NCI-H2171 treated with DMSO at 0.1 percent for 48 hours (cell line): ENCODE measurements at regions not wholly inside any gene's neighbourhood (a gene's known extent, or its start where the extent isn't known, plus 50 kb on each side); places are given as distances from the start of the nearest gene placed in this dataset.
"Not testable (repeated sequence)": the region's sequence is repeated elsewhere in the genome, so short reads cannot be mapped to it uniquely, and the experiment has no call there.

Experiments used
- DNase-seq: peaks from one replicate; lab custom pipeline; 2025; lab: John Stamatoyannopoulos, UW

DNA sequence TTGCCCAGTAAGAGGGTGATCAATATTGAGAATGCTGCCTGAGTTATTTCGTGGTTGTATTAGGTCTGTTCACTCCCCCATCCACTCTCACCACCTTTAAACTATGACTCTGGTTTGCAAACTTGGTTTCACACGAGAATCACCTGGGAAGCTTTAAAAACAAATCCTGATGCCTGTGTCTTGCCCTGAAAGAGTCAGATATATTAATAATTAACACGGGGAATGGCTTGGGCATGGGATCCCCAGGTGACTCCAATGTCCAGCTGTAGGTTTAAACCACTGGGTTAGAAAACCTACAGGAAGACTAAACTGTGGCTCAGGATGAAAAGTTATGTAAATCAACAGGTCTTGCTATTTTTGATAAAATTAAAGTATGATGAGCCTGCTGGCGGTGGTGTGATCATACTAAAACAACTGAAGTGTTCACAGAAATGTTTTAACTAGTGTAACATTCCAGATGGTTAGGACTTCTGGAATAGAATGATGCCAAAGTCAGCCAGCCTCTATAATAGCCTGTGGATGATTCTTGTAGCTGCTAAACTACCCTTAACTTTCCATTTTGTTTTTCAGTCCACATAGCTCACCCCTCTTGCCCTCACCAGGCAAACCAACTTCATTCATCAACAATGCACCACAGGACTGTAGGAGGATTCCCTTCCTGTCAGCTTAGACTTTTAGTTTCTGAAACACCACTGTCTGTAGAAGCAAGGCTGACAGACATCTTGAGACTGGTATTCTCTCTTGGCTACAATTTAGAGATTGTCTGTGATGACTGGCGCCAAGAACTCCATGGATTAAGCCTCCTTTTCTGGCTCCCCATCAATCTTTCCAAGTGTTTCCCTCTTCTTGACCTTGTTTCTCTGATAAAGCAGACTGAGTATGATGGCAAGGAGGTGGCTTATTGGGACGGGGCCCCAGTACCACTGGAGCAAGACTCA is 119.1 kb upstream of the ADAMTS9 start:
- DNase-seq: no peak

DNA sequence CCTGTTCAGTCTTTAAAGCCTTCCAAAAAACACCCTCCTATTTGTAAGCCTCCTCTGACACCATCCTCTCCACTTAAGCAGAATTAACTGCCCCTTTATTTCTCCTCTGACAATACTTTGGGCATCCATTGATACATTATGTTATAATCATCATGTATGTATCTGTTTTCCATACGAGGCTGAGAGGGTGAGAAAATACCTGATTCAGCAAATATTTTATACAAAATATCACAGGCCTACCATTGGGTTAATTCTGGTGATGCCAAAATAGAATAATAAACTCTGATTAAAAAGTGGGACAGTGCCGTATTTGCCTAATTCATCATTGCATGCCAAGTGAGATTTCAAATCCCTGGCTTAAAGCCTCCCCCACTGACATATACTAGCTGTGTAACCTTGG is 118.2 kb upstream of the ADAMTS9 start:
- DNase-seq: no peak

DNA sequence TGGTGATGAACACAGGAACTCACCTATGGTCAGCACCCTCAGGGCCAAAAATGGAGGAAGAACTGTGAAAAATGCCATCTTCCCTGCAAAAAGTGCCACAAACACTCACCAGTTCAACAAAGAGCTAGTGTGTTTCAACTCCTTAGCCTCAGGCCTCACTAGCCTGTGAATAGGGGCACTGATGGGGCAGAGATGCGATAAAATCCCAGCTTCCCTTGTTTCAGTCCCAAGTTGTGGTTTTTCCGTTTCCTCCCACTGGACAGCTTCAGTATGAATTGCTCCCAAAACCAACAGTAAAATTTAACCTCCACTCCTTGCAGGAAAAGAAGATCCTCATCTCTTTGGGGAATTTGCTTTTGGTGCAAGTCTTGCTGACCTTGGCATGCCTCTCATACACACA is 117.4 kb upstream of the ADAMTS9 start:
- no peak for DNase-seq

DNA sequence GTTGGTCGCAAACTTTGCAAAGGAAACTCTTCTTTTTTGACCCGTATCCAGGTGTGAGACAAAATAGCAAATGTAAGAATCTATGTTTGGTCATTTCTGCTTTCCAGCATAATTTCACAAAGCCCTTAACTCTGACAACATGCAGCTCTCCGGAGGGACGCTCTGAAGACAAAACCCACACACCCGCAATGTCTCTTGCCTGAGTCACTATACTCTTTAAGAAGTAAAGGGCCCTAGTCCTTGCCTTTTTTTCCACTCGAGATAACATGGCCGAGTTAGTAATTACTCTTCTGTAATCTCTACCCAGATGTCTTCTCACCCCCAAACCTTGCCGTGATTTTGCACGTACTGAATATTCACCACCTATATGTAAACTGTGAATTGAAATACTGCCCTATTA is 115.7 kb upstream of the ADAMTS9 start:
- DNase-seq: no peak

DNA sequence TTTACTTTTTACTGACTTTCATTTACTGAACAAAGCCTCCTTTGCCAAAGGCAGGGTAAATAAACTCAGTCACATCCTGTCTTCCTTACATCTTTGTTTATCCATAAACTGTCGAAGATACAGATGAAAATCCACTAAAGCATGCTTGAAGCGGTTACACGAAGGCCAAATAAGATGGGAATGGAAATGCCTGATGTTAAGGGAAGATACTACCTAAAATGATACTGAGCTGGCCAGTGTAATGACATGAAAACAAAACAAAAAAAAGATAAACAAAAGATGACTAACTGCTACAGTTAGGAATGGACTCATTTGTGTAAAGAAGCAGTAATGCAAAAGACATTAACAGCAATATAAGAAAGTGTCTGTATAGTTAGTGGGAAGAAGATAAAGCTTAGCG is 114.7 kb upstream of the ADAMTS9 start:
- no peak for DNase-seq

DNA sequence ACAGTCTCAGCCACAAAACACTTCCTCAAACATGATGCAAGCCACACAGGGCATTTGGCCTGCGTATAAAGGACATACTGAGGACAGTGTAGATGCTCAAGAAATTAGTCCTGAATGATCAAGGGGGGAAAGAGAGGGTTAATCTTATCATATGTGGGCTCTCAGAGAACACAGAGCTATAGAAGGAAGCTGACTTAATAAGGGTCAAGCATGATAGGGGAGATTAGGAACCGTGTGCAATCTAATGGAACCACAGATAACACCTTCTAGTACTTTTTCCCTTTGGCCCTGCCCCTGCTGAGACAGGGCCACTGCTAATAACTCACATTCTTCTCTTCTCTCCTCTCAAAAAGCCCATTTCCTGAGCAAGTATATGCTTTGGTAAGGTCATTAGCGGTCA is 114.1 kb upstream of the ADAMTS9 start:
- no peak for DNase-seq

DNA sequence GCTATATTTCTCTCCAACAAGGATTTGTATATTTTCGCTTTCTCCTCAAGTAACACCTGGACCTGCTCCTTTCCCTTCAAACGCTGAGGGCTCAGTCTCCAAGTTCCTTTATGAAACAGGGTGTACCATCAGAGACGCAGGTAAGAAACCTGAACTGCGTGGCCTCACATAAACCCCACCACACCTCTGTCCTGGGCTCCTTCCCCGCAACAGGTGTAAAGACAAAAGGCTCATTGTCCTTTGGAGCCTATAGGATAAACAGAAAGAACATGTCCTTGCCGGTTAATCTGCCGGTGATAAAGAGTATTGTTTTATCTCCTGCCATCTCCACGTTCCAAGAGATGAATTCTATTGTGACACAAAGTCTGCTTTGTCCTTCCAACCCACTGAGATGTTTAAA is 111.8 kb upstream of the ADAMTS9 start:
- DNase-seq: no peak

DNA sequence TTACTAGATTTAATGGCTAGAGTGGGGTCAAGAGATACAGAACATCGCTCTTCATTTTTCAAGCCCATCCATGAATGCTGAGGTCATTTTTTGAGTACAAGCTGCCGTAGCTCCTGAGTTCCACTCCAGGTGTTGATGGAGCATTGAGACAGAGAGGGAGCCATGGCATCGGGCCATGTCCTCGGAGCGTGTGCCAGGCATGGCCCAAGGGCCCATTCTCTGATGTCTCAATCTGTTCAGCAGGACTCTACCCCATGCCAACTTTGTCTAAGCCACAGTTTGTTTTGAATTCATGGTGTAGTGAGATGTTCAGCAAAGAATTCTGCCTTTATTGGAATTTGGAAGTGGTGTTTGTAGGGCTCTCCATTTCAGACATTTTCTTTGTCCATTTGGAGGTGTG is 110.5 kb upstream of the ADAMTS9 start:
- DNase-seq: no peak

DNA sequence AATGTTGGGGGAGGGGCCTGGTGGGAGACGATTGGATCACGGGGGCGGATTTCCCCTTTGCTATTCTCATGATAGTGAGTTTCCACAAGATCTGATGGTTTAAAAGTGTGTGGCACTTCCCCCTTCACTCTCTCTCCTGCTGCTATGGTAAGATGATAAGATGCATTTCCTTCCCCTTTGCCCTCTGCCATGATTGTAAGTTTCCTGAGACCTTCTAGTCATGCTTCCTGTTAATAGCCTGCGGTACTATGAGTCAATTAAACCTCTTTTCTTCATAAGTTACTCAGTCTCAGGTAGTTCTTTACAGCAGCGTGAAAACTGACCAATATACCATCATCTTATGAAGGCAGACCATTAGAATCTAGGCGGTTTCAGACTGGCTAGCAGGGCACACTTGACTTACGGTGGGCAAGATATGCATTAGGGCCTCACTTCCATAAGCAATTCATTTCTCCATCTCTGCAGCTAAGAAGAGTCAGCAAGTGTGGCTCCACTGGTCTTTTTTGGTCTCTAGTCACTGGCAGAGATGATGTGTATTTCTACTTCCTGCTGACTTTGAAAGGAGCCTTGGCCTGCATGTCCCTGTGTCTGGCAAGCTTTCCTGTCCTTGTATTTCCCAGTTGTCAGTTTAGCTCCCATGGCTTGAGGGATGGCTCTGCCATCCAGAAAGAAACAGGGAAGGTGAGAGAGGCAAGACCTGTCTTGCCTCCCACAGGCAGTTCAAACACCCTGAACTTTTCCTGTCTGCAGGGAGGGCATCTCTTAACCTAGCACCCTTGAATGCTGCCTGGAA is 109.0 kb upstream of the ADAMTS9 start:
- no peak for DNase-seq

DNA sequence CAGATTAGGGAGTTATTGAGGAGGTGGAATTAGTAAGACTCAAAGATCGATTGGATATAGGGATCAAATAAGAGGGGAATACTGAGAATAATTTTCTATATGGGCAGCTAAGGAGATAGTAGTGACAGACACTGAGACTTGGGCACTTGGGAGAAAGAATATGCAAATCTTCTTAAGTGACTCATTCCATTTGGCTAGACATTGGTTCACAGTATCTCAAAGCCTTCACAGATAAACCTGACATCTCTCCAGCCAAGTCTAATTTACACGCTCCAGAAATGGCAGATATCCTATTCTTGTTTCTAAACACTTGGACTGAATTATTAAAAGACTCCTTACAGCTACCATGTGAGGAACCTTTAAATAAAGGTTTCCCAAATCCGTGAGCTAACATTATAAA is 104.6 kb upstream of the ADAMTS9 start:
- no peak for DNase-seq

DNA sequence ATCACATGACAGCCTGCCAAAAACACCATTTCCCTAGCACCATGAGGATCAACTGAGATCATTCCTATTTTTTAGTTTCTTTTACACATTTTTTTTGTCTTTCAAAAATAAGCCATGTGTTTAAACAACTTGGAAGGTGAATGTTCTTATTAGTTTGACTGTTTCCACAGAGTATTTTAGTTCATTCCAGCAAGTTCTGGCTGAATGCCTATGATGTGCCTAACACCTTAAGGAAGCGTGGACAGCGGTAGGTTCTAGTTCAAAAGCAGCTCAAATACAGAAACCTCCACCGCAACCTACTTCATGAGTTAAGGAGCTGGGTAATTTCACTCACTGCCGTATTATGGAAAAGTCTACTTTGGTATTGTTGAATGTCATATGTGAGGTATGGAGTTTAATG is 101.3 kb upstream of the ADAMTS9 start:
- no peak for DNase-seq

DNA sequence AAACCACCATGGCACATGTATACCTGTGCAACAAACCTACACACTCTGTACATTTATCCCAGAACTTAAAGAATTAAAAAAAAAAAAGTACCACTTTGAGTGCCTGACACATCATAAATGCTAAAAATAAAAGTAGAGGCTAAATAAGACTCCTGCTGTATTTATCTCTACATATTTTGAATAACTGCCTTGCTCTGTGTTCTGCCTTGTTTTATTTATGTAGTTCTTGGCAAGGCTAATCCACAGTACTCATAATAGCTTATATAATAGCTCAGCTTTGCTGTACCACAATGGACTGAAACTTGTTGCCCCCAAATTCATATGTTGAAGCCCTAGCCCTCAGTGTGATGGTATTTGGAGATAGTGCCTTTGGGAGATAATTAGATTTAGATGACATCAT is 95.4 kb upstream of the ADAMTS9 start:
- DNase-seq: no peak

DNA sequence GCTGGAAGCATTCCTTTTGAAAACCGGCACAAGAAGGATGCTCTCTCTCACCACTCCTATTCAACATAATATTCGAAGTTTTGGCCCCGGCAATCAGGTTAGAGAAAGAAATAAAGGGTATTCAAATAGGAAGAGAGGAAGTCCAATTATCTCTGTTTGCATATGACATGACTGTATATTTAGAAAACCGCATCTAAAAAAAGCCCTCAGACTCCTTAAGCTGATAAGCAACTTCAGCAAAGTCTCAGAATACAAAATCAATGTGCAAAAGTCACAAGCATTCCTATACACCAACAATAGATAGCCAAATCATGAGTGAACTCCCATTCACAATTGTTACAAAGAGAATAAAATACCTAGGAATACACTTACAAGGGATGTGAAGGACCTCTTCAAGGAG is 93.1 kb upstream of the ADAMTS9 start:
- DNase-seq: not testable (repeated sequence)

DNA sequence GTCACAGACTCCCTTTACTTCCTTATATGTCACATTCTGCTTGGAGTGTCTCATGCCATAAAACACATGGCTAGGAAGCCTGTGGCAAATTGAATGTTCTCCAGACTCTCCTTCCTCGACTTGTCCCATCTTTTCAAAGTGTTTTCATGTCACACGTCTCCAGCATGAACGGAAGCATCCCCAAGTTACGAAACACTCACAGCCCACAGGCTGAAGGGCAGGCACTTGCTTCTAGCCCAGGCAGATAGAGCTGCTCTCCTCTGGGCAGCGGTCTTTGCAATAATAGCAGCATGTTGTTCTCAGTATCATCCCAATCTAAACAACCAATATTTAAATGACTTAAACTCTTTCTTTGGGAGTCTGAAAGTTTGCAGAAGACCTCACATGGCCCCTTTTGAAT is 85.3 kb upstream of the ADAMTS9 start:
- no peak for DNase-seq

DNA sequence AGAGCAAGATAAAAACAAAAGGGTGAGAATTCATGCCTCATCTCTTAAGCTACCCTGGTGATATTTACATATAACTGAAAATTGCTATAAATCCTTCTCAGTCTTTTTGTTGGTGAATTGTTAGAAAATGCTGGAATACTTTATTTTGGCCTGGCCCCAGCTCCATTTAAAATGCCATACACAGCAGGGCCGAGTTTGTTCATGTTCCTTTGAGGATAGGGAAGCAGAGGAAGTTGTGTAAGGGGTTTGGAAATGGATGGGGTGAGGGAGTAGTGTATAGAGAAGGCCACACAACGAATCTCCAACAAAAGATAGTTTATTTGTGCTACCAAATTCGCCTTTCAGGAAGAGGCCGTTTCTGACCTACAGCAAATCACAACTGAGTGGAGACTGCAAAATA is 78.6 kb upstream of the ADAMTS9 start:
- DNase-seq: no peak

DNA sequence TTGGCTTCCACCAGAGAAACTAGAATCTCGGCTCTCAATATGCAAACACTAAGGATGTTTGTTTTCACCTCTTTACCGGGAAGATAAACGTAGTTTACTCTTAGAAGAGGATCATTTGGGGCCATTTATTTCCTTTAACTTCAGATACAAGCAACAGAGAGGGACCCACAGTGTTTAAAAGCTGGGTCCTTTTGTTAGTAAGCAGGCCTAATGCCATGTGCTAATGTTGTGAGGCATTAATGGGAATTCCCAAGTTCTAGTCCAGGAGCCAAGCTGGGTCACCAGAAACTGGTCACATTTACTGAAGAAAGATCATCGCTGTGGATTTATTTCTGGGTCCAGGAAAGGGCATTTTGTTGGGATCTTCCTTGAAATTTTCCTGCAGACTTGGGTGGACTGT is 78.1 kb upstream of the ADAMTS9 start:
- DNase-seq: no peak

DNA sequence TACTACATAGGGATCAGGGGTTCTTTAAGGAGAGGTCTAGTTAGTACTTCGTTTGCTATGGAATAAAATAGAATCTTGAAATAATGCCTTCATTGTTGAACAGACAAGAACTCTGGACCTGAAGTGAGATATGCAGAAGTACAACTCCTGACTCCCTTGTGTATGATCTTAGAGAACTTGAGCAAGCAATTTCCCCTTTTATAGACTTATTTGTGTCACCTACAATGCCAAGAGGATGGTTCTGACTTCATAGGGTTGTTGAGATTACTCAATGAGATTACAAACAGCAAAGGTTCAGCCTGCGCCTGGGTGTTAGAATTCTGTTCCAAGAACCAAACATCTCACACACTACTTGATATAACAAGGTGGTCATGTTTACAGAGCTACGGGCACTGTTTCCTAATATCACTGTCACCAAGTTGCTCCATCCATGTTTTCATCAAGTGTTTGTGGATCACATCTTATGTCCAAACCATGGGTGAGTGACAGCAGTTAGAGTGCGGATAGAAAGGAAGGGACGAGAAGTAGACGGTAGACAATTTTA is 76.7 kb upstream of the ADAMTS9 start:
- no peak for DNase-seq

DNA sequence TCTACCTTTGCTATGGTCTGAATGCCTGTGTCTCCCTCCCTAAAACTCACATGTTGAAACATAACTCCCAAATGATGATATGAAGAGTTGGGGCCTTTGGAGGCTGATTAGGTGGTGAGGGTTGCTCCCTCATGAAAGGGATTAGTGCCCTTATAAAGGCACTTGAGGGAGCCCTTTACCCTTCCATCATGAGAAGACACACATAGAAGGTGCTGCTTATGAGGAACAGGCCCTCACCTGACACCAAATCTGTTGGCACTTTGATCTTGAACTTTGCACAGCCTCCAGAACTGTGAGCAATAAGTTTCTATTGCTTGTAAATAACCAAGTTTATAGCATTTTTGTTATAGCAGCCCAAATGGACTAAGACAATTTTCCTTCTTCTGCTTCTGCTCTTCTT is 76.2 kb upstream of the ADAMTS9 start:
- no peak for DNase-seq

DNA sequence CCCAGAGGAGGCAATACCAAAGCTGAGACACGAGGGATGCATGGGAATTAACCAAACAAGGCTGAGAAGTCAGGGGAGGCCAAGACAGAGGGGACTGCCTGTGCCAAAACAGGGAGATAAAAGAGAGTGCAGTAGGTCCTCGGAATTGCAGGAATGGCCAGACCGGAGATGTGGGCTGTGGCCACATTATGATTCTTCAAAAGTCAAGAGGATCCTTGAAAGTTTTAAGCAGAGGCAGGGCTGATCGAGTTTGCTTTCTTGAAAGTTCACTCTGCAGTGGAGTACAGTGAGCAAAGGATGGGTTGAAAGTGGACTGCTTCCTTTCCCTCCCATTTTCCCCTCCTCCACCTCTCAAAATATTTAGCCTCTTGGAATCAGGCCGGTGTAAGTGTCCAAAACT is 73.9 kb upstream of the ADAMTS9 start:
- no peak for DNase-seq

DNA sequence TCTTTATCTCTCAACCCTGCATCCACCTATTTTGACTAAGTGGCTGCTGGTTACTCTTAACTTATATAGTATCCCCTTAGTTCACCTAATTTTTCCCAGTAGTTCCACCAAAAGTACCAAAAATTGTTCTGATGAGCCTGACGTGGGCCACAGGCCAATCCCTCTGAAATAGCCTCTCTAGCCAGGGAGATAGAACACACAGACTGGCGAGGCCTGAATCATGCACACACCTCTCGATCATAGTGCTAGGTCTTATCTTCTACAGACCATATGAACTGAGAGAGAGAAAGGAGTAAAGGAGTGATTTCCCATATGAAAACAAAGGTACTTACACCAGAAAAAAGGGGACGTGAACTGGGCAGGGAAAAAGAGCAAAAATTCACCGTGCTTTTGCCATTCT is 72.5 kb upstream of the ADAMTS9 start:
- no peak for DNase-seq

DNA sequence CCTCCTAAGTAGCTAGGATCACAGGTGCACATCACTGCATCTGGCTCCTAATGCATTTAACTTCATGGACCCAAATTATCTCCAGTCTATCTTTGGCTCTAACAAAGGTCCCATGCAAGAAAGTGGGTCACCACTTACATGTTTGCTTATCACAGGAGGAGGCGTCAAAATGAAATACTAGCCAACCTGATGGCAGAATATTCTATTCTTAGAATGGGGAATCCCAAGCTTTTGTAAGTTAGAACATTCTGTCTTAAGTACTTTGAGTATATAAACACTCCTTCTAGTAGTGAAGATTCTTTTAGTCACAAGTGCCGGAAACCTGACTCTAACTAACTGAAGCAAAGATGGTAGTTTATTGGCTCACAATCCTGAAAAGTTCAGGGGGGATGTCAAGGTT is 72.0 kb upstream of the ADAMTS9 start:
- DNase-seq: no peak

DNA sequence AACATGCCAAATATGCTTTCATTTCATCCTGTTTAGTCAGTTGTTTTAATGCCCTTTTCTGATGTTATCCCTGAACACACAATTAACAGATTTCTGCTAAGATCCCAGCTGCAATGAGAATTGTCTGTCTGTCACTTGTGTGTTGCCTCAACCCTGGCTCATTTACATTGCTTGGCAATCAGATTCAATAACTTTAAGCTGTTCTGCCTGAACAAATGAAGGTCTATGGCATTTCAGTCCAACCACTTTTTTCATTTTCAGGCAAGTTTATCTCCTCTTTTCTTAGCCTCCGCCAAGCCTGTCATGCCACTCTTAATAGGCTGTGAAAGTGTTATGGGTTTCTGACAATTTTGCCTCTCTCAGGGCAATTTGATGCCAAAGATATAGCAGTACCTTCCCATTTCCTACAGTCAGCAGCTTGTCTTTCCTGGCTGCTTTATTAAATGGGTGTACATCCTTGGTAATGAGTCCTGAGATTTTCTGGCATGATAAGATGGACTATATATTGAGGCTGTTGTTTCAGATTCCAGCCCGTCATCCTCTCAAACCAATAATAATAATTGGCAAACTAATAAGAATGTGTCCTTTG is 68.7 kb upstream of the ADAMTS9 start:
- no peak for DNase-seq
